HPDE6-E6E7 (cell line): ENCODE measurements at regions not wholly inside any gene's neighbourhood (a gene's known extent, or its start where the extent isn't known, plus 50 kb on each side); places are given as distances from the start of the nearest gene placed in this dataset.
"Not testable (repeated sequence)": the region's sequence is repeated elsewhere in the genome, so short reads cannot be mapped to it uniquely, and the experiment has no call there.

Experiments used
- DNase-seq: peaks from one replicate; pipeline ENCODE4 v3.0.0; 2011; ENCODE audit warnings: missing footprints; ENCODE audit errors: extremely low spot score

- DNase-seq: no peak
Observed at GRCh38 chr16:52731219-52731875, 184.4 kb upstream of the TOX3 start.

GRCh38 chr16:52729731-52730130 is 182.8 kb upstream of the TOX3 start:
- no peak for DNase-seq

- DNase-seq: no peak
Observed at GRCh38 chr16:52727849-52728248, 180.9 kb upstream of the TOX3 start.

- no peak for DNase-seq
Observed at GRCh38 chr16:52727441-52727840, 180.5 kb upstream of the TOX3 start.

GRCh38 chr16:52725461-52725860 is 178.5 kb upstream of the TOX3 start:
- no peak for DNase-seq

- no peak for DNase-seq
Observed at GRCh38 chr16:52725043-52725442, 178.1 kb upstream of the TOX3 start.

- DNase-seq: no peak
Observed at GRCh38 chr16:52721331-52721730, 174.4 kb upstream of the TOX3 start.

GRCh38 chr16:52718046-52718445 is 171.1 kb upstream of the TOX3 start:
- no peak for DNase-seq

- DNase-seq: no peak
Observed at GRCh38 chr16:52713740-52714139, 166.8 kb upstream of the TOX3 start.

GRCh38 chr16:52709306-52709705 is 162.4 kb upstream of the TOX3 start:
- no peak for DNase-seq

- DNase-seq: no peak
Observed at GRCh38 chr16:52708476-52708875, 161.5 kb upstream of the TOX3 start.

GRCh38 chr16:52707676-52708337 is 160.9 kb upstream of the TOX3 start:
- DNase-seq: no peak

- DNase-seq: no peak
Observed at GRCh38 chr16:52705122-52705521, 158.2 kb upstream of the TOX3 start.

- no peak for DNase-seq
Observed at GRCh38 chr16:52697971-52698370, 151.0 kb upstream of the TOX3 start.

- no peak for DNase-seq
Observed at GRCh38 chr16:52696126-52696525, 149.2 kb upstream of the TOX3 start.

- DNase-seq: no peak
Observed at GRCh38 chr16:52690468-52690867, 143.5 kb upstream of the TOX3 start.

- DNase-seq: no peak
Observed at GRCh38 chr16:52680993-52681392, 134.1 kb upstream of the TOX3 start.

GRCh38 chr16:52677501-52677900 is 130.6 kb upstream of the TOX3 start:
- no peak for DNase-seq

- DNase-seq: no peak
Observed at GRCh38 chr16:52676959-52677358, 130.0 kb upstream of the TOX3 start.

- no peak for DNase-seq
Observed at GRCh38 chr16:52671590-52671989, 124.6 kb upstream of the TOX3 start.

- DNase-seq: no peak
Observed at GRCh38 chr16:52657924-52658323, 111.0 kb upstream of the TOX3 start.

- DNase-seq: not testable (repeated sequence)
Observed at GRCh38 chr16:52655916-52656315, 109.0 kb upstream of the TOX3 start.

- not testable (repeated sequence) for DNase-seq
Observed at GRCh38 chr16:52655156-52655555, 108.2 kb upstream of the TOX3 start.

- no peak for DNase-seq
Observed at GRCh38 chr16:52652033-52652432, 105.1 kb upstream of the TOX3 start.
